ENCODE measurements at regions not wholly inside any gene's neighbourhood (a gene's known extent, or its start where the extent isn't known, plus 50 kb on each side); places are given as distances from the start of the nearest gene placed in this dataset.

- Histone ChIP-seq H3K4ac (replicated peaks; ENCODE audit: insufficient read length, low read depth, low read length) (no peak overlapping the region), H3K4me2 (ENCODE audit: insufficient read depth in 1 of 2, low read depth in 2 of 2, low read length in 2 of 2) (no peak overlapping the region), H3K23ac (ENCODE audit: insufficient read length) (no peak overlapping the region), H3K27ac (ENCODE audit: low read depth, low read length) (no peak overlapping the region), H2AFZ (ENCODE audit: low read length) (peak overlapping the region; percentile 31; the same call in 1 of the 2 replicates), H4K5ac (ENCODE audit: insufficient read length, low read depth, low read length) (no peak overlapping the region), H3K9ac (replicated peaks in 1 of 4; ENCODE audit: extremely low read depth in 1 of 4, low read depth in 3 of 4, low read length in 3 of 4) (no peak overlapping the region), H3K4me1 (replicated peaks in 1 of 4; ENCODE audit: control insufficient read depth in 3 of 4, insufficient read depth in 4 of 4, low read length in 3 of 4) (no peaks in the 10 kb centered on the region; a peak in 1 of 7 replicates), H3K18ac (ENCODE audit: extremely low read depth, low read length) (no peak overlapping the region), H4K91ac (replicated peaks; ENCODE audit: insufficient read length, low read length) (no peak overlapping the region), H3K9me3 (ENCODE audit: insufficient read depth in 2 of 2, low read depth in 1 of 2, low read length in 1 of 2) (peaks cover 0 to 3% of the 10 kb centered on the region in 2 experiments; a peak in 1 of 4 replicates), H2BK120ac (replicated peaks; ENCODE audit: low read depth, low read length) (no peak overlapping the region), H4K8ac (ENCODE audit: extremely low read depth, insufficient read depth, low read length) (no peak overlapping the region), H3K36me3 (ENCODE audit: control insufficient read depth in 2 of 4, insufficient read depth in 4 of 4, low read length in 3 of 4) (no peaks in the 10 kb centered on the region), H3K56ac (replicated peaks; ENCODE audit: insufficient read length, low read depth, low read length) (no peak overlapping the region), H3K23me2 (ENCODE audit: low read depth, low read length) (no peaks in the 10 kb centered on the region), H2BK5ac (ENCODE audit: low read depth, low read length) (no peak overlapping the region), H2BK15ac (ENCODE audit: low read length) (no peak overlapping the region), H3K27me3 (replicated peaks in 1 of 4; ENCODE audit: control insufficient read depth in 3 of 4, extremely low read depth in 1 of 4, insufficient read depth in 3 of 4, low read length in 3 of 4) (no peaks in the 10 kb centered on the region), H2BK12ac (ENCODE audit: low read depth, low read length) (no peak overlapping the region), H2AK5ac (ENCODE audit: low read depth, low read length) (no peak overlapping the region), H3K4me3 (ENCODE audit: extremely low read depth in 1 of 4, insufficient read depth in 2 of 4, low read depth in 3 of 4, low read length in 4 of 4) (no peak overlapping the region), H2BK20ac (ENCODE audit: low read length) (no peak overlapping the region), H4K20me1 (replicated peaks in 1 of 2; ENCODE audit: control insufficient read depth in 1 of 2, insufficient read depth in 2 of 2, low read length in 2 of 2) (no peaks in the 10 kb centered on the region), H3K79me1 (ENCODE audit: low read depth, low read length) (no peaks in the 10 kb centered on the region), H3K14ac (ENCODE audit: insufficient read length) (no peak overlapping the region), H3K79me2 (ENCODE audit: control insufficient read depth in 1 of 2, insufficient read depth in 2 of 2, low read length in 2 of 2) (no peaks in the 10 kb centered on the region)
- WGBS, 2 experiments (ENCODE audit: extremely low coverage in 1 of 2, insufficient coverage in 1 of 2, insufficient read length in 1 of 2, insufficient replicate concordance in 2 of 2, low coverage in 1 of 2, low lambda C conversion rate in 2 of 2, missing lambda C conversion rate in 1 of 2) = 86 to 100% methylated on average over 2 to 8 of the region's 8 CpGs
- CTCF ChIA-PET (ENCODE audit: partially characterized antibody) = interaction anchor here (2.1 kb wide), 1 partner anchor 15 kb away, joined by 5 read pairs; no protein-coding TSS in a partner anchor
- no peak for FAIRE-seq
- POLR2A ChIA-PET (ENCODE audit: partially characterized antibody) = no interaction called here
- TF ChIP-seq GABPA (IDR thresholded peaks at IDR 0.05; ENCODE audit: borderline replicate concordance, insufficient read depth, low read length) (no peak), BRCA1 (IDR thresholded peaks at IDR 0.05; ENCODE audit: low read depth, low read length) (no peak)
- no peak for DNase-seq (ENCODE audit: low read depth in 1 of 2, low spot score in 2 of 2)
Observed at GRCh38 chr13:69287050-69287698, 820.5 kb upstream of the ATXN8OS start.

All from H1 (cell line).